Lower leg skin (tissue), 3 donors: ENCODE measurements at regions not wholly inside any gene's neighbourhood (a gene's known extent, or its start where the extent isn't known, plus 50 kb on each side); places are given as distances from the start of the nearest gene placed in this dataset.

Source experiments
- POLR2A ChIP-seq, 2 donors: fragments of 450-650 bp; IDR thresholded peaks; one replicate each; pipeline ENCODE4 v1.6.1; 2016 to 2017; ENCODE audit warnings: antibody characterized with exemption in 2 of 2, mild to moderate bottlenecking in 1 of 2, moderate library complexity in 1 of 2
- TF ChIP-seq, protein P1 (sequence below), 3 donors: fragments of 450-650 bp; IDR thresholded peaks; one replicate each; pipeline ENCODE4 v1.5.1; 2016; ENCODE audit warnings: antibody characterized with exemption in 3 of 3, mild to moderate bottlenecking in 3 of 3, moderate library complexity in 2 of 3

DNA sequence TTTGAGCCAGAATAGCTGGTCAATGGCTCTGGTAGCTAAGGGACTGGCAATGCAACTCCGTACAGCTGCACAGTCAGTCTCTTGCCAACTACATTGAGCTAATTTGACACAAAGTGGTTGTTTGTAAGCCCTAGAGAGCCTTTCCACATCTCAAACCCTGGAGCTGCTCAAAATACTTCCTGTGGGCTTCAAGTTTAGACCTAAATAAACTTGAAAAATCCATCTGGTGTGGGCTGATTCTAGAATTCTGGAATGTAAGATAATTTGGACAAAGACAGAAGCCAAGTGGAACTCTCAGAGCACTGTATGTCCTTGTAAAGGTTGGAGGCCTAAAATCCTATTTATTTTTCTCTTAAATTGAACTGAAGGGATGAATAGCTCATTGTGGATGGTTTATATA is 380.8 kb downstream of the SPRY1 start:
- TF ChIP-seq POLR2A (IDR thresholded peaks at IDR 0.05): no peak
- TF ChIP-seq, protein P1, sequence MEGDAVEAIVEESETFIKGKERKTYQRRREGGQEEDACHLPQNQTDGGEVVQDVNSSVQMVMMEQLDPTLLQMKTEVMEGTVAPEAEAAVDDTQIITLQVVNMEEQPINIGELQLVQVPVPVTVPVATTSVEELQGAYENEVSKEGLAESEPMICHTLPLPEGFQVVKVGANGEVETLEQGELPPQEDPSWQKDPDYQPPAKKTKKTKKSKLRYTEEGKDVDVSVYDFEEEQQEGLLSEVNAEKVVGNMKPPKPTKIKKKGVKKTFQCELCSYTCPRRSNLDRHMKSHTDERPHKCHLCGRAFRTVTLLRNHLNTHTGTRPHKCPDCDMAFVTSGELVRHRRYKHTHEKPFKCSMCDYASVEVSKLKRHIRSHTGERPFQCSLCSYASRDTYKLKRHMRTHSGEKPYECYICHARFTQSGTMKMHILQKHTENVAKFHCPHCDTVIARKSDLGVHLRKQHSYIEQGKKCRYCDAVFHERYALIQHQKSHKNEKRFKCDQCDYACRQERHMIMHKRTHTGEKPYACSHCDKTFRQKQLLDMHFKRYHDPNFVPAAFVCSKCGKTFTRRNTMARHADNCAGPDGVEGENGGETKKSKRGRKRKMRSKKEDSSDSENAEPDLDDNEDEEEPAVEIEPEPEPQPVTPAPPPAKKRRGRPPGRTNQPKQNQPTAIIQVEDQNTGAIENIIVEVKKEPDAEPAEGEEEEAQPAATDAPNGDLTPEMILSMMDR (IDR thresholded peaks at IDR 0.05): no peak
